Right lobe of liver (tissue), 6 donors: ENCODE measurements at regions not wholly inside any gene's neighbourhood (a gene's known extent, or its start where the extent isn't known, plus 50 kb on each side); places are given as distances from the start of the nearest gene placed in this dataset.

Experiments used
- ATAC-seq, 4 donors: fragments of 200-7000 bp; cut with Tn5 transposase; one replicate each; pipeline ENCODE4 v1.9.1; 2020; ENCODE audit warnings: mild to moderate bottlenecking in 4 of 4, moderate library complexity in 4 of 4
- DNase-seq, 3 donors: peaks; one replicate each; pipeline ENCODE4 v3.0.0-alpha.2; 2020
- H3K27ac ChIP-seq, 3 donors: fragments of 200-600 bp; one replicate each; pipeline ENCODE4 v1.8.0; 2022
- H3K27me3 ChIP-seq, 2 donors: fragments of 200-600 bp; one replicate each; pipeline ENCODE4 v1.8.0; 2022
- H3K36me3 ChIP-seq, 4 donors: fragments of 200-600 bp; sonication (generic) in 1 of 4; one replicate each; pipeline versions ENCODE4 v1.5.1 to v1.8.0; 2017 to 2022; ENCODE audit warnings: control low read depth in 1 of 4
- H3K4me1 ChIP-seq, 4 donors: fragments of 200-600 bp; sonication (generic) in 1 of 4; one replicate each; pipeline versions ENCODE4 v1.5.1 to v1.8.0; 2017 to 2022; ENCODE audit warnings: control low read depth in 1 of 4
- H3K4me3 ChIP-seq, 3 donors: fragments of 200-600 bp; one replicate each; pipeline ENCODE4 v1.8.0; 2022
- H3K9me3 ChIP-seq, 4 donors: fragments of 200-600 bp; sonication (generic) in 1 of 4; one replicate each; pipeline versions ENCODE4 v1.5.1 to v1.8.0; 2017 to 2022; ENCODE audit warnings: control low read depth in 1 of 4
- POLR2A ChIP-seq: fragments of 450-650 bp; IDR thresholded peaks from one replicate; pipeline ENCODE4 v1.6.1; 2017; ENCODE audit warnings: antibody characterized with exemption, mild to moderate bottlenecking
- WGBS: methylation state at CpG from one replicate; pipeline ENCODE4 v1.1.6; 2018; ENCODE audit warnings: low coverage, low lambda C conversion rate; ENCODE audit not compliant: insufficient coverage; ENCODE audit errors: missing lambda C conversion rate; 5-methylcytosine and 5-hydroxymethylcytosine counted together
- intact Hi-C, 2 donors: fragments of 100-400 bp; cut with DNase I; formaldehyde crosslinking; loops; one replicate each; pipeline versions ENCODE4 v1.11.2 to v1.14.1; 2022
- TF ChIP-seq, protein P1 (sequence below), 4 donors: fragments of 200-600 bp in 3 of 4; fragments of 450-650 bp in 1 of 4; IDR thresholded peaks; one replicate each; pipeline versions ENCODE4 v1.5.1 to v1.8.0; 2016 to 2022; ENCODE audit warnings: antibody characterized with exemption in 4 of 4, mild to moderate bottlenecking in 2 of 4
- donor health status: DM: no; HTN: yes; CAD: no.
- donor health status: DM: no; HTN: no; CAD: no.
- donor health status: DM: no; HTN: no; CAD: no.
- donor health status: DM: no; HTN: yes; CAD: no.
- donor health status: DM: no; HTN: yes; CAD: no.

DNA sequence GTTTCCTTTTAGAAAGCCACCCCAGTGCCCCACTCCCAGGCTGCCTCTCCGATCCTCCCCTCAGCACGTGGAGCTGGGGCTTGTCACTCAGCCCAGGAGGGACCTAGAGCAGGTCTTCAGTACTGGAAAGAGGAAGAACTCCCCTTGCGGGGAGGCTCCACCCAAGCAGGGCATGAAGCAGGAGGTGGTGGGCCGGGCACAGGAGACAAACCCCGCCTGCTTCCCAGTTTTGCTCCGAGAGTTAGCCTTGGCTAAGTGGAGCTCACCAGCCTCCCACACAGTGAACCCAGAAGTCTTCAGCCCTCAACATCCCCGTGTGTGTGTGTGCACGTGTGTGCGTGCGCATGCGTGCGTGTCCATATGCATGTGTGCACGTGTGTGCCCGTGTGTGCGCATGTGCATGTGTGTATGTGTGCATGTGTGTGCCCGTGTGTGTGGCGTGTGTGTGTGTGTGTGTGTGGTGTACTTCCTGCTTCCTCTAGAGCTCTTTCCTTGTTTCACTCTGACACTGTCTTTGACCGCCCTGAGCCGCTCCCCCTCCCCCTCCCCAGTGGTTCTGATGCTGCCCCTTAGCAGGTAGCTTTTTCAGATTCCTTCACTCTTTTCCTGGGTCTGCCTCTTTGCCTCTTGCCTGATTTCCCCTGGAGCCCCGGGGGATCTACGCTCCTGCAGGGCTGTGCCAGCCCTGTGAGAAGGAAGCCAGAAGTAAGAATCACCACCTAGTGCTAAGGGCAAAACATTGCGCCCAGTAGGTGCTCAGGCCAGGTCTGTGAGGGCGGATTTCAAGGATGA is 239.8 kb downstream of the CDC5L start:
- H3K9me3 ChIP-seq, result no peaks in the 10 kb centered on the region
- WGBS, result 46% methylated on average over 7 of the region's 23 CpGs
- H3K27ac ChIP-seq, result no peak overlapping the region
- no peak for TF ChIP-seq POLR2A
- TF ChIP-seq, protein P1, sequence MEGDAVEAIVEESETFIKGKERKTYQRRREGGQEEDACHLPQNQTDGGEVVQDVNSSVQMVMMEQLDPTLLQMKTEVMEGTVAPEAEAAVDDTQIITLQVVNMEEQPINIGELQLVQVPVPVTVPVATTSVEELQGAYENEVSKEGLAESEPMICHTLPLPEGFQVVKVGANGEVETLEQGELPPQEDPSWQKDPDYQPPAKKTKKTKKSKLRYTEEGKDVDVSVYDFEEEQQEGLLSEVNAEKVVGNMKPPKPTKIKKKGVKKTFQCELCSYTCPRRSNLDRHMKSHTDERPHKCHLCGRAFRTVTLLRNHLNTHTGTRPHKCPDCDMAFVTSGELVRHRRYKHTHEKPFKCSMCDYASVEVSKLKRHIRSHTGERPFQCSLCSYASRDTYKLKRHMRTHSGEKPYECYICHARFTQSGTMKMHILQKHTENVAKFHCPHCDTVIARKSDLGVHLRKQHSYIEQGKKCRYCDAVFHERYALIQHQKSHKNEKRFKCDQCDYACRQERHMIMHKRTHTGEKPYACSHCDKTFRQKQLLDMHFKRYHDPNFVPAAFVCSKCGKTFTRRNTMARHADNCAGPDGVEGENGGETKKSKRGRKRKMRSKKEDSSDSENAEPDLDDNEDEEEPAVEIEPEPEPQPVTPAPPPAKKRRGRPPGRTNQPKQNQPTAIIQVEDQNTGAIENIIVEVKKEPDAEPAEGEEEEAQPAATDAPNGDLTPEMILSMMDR (IDR thresholded peaks at IDR 0.05), result no peak
- DNase-seq (no peak), ATAC-seq (peak; percentile 33 to 58 (median 40))
- H3K4me1 ChIP-seq, result no peaks in the 10 kb centered on the region
- H3K27me3 ChIP-seq, result no peaks in the 10 kb centered on the region
- intact Hi-C loops, result no loop called here
- no peak overlapping the region for H3K4me3 ChIP-seq
- H3K36me3 ChIP-seq, result no peaks in the 10 kb centered on the region

DNA sequence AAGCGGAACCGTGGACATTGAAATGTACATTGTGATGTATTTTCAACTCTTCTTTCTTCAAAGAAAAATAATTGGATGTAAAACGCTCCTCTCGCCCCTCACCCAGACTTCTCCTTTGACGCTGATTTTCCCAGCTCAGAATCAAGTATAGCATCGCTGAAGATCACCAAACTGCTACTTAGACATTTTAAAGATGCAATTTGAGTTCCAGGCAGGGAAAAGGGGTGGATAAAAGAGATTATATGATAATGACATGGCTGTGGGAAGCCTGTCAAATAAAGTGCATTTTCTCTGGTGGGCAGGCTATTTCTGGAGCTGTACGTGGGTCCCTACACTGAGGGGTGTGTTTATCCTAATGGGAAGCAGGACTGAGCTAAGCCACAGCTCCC is 240.4 kb downstream of the CDC5L start:
- Histone ChIP-seq H3K36me3 (no peaks in the 10 kb centered on the region), H3K4me3 (no peak overlapping the region), H3K27me3 (no peaks in the 10 kb centered on the region), H3K4me1 (no peaks in the 10 kb centered on the region), H3K9me3 (no peaks in the 10 kb centered on the region), H3K27ac (no peak overlapping the region)
- no peak for ATAC-seq
- WGBS, result 74% methylated on average over 7 of the region's 7 CpGs
- intact Hi-C loops, result no loop called here
- DNase-seq, result no peak
- no peak for TF ChIP-seq POLR2A
- TF ChIP-seq, protein P1 (IDR thresholded peaks at IDR 0.05), result no peak

DNA sequence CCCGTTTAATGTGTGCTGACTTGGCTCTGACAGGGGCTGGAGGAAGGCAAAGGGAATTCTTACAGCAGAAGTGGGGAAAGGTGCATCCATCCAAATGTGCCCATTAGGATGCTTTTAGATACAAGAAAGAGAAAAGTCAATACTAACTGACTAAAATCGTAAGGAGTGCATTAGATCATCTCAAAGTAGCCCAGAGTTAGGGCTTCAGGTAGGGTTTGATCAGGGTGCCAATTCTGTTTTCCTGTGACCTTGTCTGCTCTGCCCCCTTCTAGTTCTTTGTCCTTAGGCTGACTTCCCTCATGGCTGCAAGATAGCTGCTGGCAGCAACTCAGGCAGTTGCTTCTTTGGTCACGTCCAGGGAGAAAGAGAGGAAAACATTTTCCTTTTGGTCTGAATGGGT is 240.8 kb downstream of the CDC5L start:
- no peak for TF ChIP-seq POLR2A
- TF ChIP-seq, protein P1 (IDR thresholded peaks at IDR 0.05), result no peak
- Histone ChIP-seq H3K36me3 (no peaks in the 10 kb centered on the region), H3K4me3 (no peak overlapping the region), H3K9me3 (no peaks in the 10 kb centered on the region), H3K27me3 (no peaks in the 10 kb centered on the region), H3K27ac (no peak overlapping the region), H3K4me1 (no peaks in the 10 kb centered on the region)
- 33% methylated on average over 3 of the region's 3 CpGs for WGBS
- DNase-seq, result no peak
- no peak for ATAC-seq
- intact Hi-C loops, result no loop called here

DNA sequence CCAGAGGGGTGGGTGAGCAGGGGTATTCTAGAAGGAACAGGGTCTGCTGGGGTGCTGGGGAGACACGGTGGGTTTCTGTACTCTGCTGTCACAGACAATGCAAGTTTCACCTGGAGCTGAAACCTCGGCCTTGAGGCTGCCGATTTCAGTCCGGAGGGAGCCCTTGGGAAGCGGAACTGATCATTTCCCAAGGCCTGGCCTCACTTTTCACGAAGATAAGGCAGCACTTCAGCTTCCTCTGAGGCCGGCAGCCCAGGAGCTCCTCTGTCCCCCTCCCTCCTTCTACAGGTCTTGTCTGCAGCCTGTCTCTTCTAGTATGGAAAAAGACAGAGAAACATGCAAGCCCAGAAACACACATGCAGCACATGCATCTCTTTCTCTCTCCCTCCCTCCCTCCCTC is 242.1 kb downstream of the CDC5L start:
- H3K36me3 ChIP-seq, result no peaks in the 10 kb centered on the region
- no peaks in the 10 kb centered on the region for H3K9me3 ChIP-seq
- WGBS, result 0% methylated on average over 1 of the region's 7 CpGs
- H3K4me3 ChIP-seq, result no peak overlapping the region
- intact Hi-C loops, result no loop called here
- TF ChIP-seq POLR2A, result no peak
- TF ChIP-seq, protein P1 (IDR thresholded peaks at IDR 0.05), result no peak
- H3K27ac ChIP-seq, result no peak overlapping the region
- H3K4me1 ChIP-seq, result no peaks in the 10 kb centered on the region
- no peaks in the 10 kb centered on the region for H3K27me3 ChIP-seq
- ATAC-seq, result peak; percentile 16 to 42 (median 28)
- DNase-seq, result no peak
